Activated CD4-positive, alpha-beta T cell treated with anti-CD3 and anti-CD28 coated beads for 1 hour (primary cell): ENCODE measurements at regions not wholly inside any gene's neighbourhood (a gene's known extent, or its start where the extent isn't known, plus 50 kb on each side); places are given as distances from the start of the nearest gene placed in this dataset.

Experiments
- DNase-seq: peaks from one replicate; pipeline ENCODE4 v3.0.0-alpha.2; 2020

DNA sequence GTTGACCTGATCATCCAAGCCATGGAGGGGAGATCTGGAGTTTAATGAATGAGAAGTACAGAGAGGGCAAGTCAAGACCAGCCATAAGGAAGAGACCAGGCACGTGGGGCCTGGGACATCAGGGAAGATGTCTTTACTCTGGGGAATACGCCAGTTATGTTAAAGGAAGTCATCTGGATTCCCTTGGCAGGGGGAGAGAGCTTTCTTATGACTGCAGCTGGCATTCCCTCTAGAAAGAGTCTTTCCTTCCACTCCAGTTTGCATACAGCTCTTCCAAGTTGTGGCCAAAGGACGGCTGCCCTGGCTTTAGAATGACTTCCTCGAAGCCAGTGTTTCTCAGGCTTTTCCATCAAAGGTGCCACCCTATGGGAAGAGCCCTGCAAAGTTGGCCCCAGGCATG is 93.6 kb upstream of the AGBL1 start:
- DNase-seq = no peak

- DNase-seq = no peak
Measured at GRCh38 chr15:85986741-85987140, 92.9 kb upstream of the AGBL1 start.

GRCh38 chr15:85988741-85989140 is 90.9 kb upstream of the AGBL1 start:
- DNase-seq = no peak

DNA sequence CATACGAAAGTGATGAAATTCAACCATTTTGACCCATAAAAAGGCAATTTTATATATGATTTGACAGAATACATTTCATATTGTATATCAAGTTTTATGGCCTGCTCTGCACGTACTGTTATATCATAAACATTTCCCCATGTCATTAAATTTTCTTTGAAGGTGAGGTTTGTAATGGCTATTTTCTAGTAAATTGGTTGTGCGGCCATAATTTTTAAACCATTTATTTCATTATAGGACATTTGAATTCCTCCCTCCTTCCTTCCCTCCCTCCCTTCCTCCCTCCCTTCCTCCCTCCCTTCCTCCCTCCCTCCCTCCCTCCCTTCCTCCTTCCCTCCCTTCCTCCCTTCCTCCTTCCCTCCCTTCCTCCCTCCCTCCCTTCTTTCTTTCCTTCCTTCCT is 87.4 kb upstream of the AGBL1 start:
- DNase-seq = no peak

DNA sequence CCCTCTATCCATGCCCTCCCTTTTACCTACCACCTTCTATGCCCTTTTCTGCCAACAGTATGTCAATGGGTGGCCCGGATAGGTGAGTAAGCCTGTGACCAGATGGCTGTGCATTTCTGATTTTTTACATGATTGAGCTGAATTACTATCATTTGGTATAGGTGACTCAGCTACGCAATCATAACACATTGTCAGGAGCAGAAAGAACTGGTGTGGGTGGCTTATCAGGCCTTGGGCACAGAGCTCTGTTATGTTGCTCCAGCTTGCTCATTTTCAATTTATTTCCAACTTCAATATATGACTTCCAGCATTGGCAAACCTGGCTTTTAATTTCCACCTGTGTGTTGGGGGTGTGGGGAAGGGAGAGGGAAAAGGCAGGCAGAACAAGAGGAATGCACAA is 86.6 kb upstream of the AGBL1 start:
- DNase-seq = no peak

- DNase-seq = no peak
Measured at GRCh38 chr15:85997618-85998017, 82.1 kb upstream of the AGBL1 start.

DNA sequence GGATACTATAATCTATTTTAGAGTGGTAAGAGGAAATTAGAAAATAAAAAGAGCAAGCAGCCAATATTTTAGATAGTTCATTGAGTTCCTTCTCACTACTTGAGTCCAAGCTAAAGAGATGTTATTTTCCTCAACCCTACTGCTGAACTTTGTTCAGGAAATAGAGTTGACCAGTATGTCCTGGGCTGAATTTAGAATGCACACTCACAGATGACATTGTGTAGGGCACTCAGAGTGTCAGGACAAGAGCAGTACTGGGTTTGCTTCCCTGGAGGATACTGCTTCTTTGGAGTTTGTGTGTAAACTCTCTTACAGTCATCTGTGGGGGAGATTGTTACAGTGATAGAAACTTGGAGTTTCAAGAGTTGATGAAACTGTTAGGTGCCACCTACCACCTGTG is 80.0 kb upstream of the AGBL1 start:
- DNase-seq = no peak

GRCh38 chr15:86001200-86001599 is 78.5 kb upstream of the AGBL1 start:
- no peak for DNase-seq

DNA sequence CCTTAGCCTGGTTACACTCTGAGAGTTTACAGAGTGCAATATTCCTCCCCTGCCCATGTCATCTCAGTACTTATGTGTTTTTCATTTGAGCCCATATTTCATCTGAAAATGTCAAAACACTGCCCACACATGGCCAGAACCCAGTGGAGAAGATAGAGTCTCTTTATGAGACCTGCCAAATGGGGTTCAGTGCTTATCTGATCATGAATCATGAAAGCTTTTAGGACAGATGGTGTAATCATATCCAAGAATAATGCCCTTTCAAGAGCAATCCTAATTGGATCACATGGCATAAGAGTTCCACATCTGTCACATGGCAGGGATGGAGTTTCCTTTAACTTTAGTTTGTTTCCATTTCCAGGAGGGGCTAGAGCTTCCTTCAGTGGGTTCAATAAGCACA is 77.2 kb upstream of the AGBL1 start:
- DNase-seq = no peak

DNA sequence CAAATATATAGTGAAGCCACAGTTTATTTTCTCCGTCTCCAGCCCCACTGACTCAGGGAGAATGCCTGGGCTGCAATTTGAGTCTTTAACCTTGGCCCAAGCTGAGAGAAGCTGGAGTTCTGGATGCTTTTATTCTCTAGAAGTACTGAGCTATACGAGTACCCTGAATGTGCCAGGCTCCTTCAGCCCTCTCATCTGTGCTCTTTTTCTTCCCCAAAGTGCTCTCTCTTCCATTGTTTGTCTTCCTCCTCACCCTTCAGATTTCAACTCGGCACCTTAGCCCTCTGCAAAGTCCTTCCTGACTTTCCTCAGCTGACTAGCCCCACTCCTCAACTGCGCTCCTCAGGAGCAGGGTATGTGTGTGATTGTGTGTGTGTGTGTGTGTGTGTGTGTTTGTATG is 75.6 kb upstream of the AGBL1 start:
- no peak for DNase-seq

GRCh38 chr15:86006546-86006945 is 73.1 kb upstream of the AGBL1 start:
- no peak for DNase-seq

- DNase-seq = no peak
Measured at GRCh38 chr15:86009727-86010126, 69.9 kb upstream of the AGBL1 start.

- no peak for DNase-seq
Measured at GRCh38 chr15:86010398-86010797, 69.3 kb upstream of the AGBL1 start.

DNA sequence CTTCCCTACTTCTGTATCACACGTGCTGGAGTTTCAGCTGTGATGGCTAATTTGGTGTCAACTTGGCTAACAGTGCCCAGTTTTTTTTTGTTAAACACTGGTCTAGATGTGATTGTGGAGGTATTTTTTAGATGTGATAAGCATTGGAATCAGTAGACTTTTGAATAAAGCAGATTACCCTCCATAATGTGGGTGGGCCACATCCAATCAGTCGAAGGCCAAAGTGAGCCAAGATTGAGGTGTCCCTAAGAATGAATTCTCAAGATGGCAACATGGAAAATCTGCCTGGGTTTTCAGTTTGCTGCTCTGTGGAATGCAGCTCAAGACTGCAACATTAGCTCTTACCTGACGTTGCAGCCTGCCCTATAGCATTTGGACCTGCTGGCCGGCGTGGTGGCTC is 68.8 kb upstream of the AGBL1 start:
- no peak for DNase-seq

- no peak for DNase-seq
Measured at GRCh38 chr15:86014016-86014415, 65.7 kb upstream of the AGBL1 start.

DNA sequence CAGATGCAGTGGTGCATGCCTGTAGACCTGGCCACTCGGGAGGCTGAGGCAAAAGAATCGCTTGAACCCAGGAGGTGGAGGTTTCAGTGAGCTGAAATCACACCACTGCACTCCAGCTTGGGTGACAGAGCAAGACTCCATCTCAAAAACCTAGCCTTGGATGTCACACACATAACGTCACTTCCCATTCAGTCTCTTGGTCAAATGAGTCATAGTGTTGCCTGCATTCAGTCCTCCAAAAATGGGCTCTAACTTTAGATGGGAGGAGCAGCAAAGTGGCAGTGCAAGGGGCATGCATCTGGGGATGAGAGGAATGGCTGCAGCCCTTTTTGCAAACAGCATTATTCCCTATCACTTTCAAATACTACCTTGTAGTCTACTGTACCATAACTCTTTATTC is 62.9 kb upstream of the AGBL1 start:
- DNase-seq = no peak

DNA sequence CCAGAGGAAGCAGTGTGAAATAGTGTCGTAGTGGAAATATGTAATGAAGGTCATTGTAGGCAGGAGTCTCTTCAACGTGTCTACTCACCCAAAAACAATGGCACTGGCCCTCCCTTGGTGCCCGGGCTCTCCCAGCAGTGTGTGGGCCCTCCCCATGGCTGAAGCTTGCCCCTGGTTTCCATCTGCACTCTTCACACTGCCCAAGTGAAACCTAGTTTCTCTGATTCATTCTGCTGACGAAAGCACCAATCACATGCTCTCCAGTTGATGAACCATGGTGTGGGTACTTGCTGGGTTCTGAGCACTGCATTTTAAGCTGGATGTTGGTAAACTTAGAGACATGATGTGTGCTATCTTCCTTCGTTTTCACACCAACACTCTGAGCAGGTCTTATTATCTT is 61.0 kb upstream of the AGBL1 start:
- no peak for DNase-seq

GRCh38 chr15:86021281-86022264 is 58.1 kb upstream of the AGBL1 start:
- no peak for DNase-seq

DNA sequence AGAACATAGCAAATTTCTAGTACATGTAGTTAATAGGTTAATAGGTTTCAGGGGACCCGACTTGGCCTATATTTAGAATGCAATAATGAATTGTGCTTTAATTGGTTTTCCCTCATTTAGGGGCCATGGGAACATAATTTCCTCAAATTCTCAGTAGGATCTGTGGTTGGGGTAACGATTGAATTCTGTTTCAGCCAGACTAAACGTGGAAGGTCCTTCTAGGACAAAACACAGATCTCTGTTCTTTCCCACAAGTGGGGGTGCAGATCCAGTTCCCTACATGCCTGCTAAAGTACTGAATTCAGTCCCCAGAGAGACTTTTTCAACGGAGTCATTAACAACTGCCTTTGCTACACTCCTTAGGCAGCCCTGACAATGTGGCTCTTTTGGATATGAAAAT is 50.7 kb upstream of the AGBL1 start:
- DNase-seq = no peak
